ENCODE measurements at regions not wholly inside any gene's neighbourhood (a gene's known extent, or its start where the extent isn't known, plus 50 kb on each side); places are given as distances from the start of the nearest gene placed in this dataset.

DNA sequence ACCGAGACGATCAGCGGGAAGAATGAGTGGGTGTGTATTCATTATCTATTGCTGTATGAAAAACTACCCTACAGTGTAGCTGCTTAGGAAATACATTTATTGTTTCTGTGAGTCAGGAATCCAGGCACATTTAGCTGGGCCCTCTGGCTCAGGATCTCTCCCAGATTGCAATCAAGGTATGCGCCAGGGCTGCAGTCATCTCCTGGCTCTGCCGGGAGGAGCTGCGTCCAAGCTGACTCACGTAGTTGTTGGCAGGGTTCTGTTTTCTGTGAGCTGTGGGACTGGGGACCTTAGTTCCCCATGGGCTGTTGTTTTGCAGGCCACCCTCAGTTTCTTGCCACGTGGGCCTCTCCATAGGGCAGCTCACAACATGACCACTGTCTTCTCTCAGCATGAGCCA, 68.2 kb upstream of the FUCA2 start:
- TF ChIP-seq POLR2AphosphoS5 (IDR thresholded peaks at IDR 0.05; ENCODE audit: low read depth, low read length) (no peak), POLR2A (IDR thresholded peaks at IDR 0.05; ENCODE audit: low read depth, low read length) (no peak), TAF1 (IDR thresholded peaks at IDR 0.05; ENCODE audit: low read depth, low read length) (no peak), SPI1 (IDR thresholded peaks at IDR 0.05; ENCODE audit: low read depth, low read length) (no peak)

All from GM12891 (cell line).